K562 (cell line): ENCODE measurements at regions not wholly inside any gene's neighbourhood (a gene's known extent, or its start where the extent isn't known, plus 50 kb on each side); places are given as distances from the start of the nearest gene placed in this dataset.
A peak's percentile ranks its signal among the peaks of the same experiment; 100 is the strongest.

ENCODE experiments used
- ATAC-seq: fragments of 200-7000 bp; cut with Tn5 transposase; 3 replicates; pipeline ENCODE4 v1.9.1; 2020; ENCODE audit warnings: moderate library complexity
- BruUV-seq: library from RNA; stranded (reverse); fragments of 400-500 nt; replicated peaks from 2 replicates; lab custom pipeline; 2021; lab: Mats Ljungman, UMichigan
- CTCF ChIA-PET: fragments of 300-600 bp; formaldehyde crosslinking; extraction: SDS; loops from one replicate; lab custom pipeline; 2021; ENCODE audit warnings: low intra/inter-chr PET ratio; lab: Yijun Ruan, JAX
- POLR2A ChIA-PET: fragments of 300-600, 350-650 bp; sonication (Branson Sonifier 250); formaldehyde crosslinking; extraction: SDS; loops from one replicate; lab custom pipeline; 2021; ENCODE audit warnings: antibody characterized with exemption, inconsistent platforms; lab: Yijun Ruan, JAX
- DNase-seq, 4 experiments: peaks; one replicate each; pipeline versions ENCODE4 v3.0.0 to v3.0.0-alpha.2; 2011 to 2018; ENCODE audit warnings: low spot score in 3 of 4, mixed read lengths in 3 of 4; ENCODE audit errors: extremely low read depth in 1 of 4
- FAIRE-seq: peaks from 2 replicates; lab custom pipeline; 2011; peaks lifted over from hg19 to GRCh38; lab: Jason Lieb, UNC
- H2AFZ ChIP-seq: 2 replicates; pipeline ENCODE4 v1.6.0; 2011; ENCODE audit warnings: low read depth, low read length, control low read depth, inconsistent platforms
- H3K27ac ChIP-seq: fragments of 200-600 bp; 3 replicates; pipeline ENCODE4 v1.8.0; 2011; ENCODE audit warnings: low read depth, mild to moderate bottlenecking, control low read depth, inconsistent platforms, low read length, moderate library complexity, mixed read lengths; ENCODE audit errors: extremely low read depth
- H3K27me3 ChIP-seq, 2 experiments: fragments of 300-600 bp in 1 of 2; 2 replicates in 1 of 2; 3 replicates in 1 of 2; pipeline versions ENCODE4 v1.6.0 to v1.8.0; 2011; ENCODE audit warnings: inconsistent platforms in 2 of 2, low read length in 2 of 2, mild to moderate bottlenecking in 1 of 2, mixed read lengths in 1 of 2, moderate library complexity in 1 of 2; ENCODE audit not compliant: control insufficient read depth in 2 of 2, insufficient read depth in 2 of 2
- H3K36me3 ChIP-seq: fragments of 300-600 bp; 3 replicates; pipeline ENCODE4 v1.8.0; 2011; ENCODE audit warnings: mild to moderate bottlenecking, low read length, inconsistent platforms; ENCODE audit not compliant: control insufficient read depth, insufficient read depth
- H3K4me1 ChIP-seq, 2 experiments: fragments of 200-600 bp in 1 of 2; replicated peaks in 1 of 2; 2 replicates in 1 of 2; 3 replicates in 1 of 2; pipeline versions ENCODE4 v1.5.1 to v1.8.0; 2011; ENCODE audit warnings: inconsistent platforms in 2 of 2, low read length in 2 of 2, mild to moderate bottlenecking in 1 of 2, mixed read lengths in 1 of 2, moderate library complexity in 1 of 2; ENCODE audit not compliant: control insufficient read depth in 2 of 2, insufficient read depth in 2 of 2
- H3K4me2 ChIP-seq: 2 replicates; pipeline ENCODE4 v1.6.1; 2011; ENCODE audit warnings: low read length, control low read depth, inconsistent platforms, mixed read lengths; ENCODE audit not compliant: insufficient read depth
- H3K4me3 ChIP-seq: fragments of 200-600 bp; sonication (generic), shearing (Covaris generic); 2 replicates; pipeline ENCODE4 v1.5.1; 2016; ENCODE audit warnings: control low read depth, inconsistent platforms
- H3K79me2 ChIP-seq: fragments of 200-600 bp; 3 replicates; pipeline ENCODE4 v1.8.0; 2011; ENCODE audit warnings: low read length, inconsistent platforms; ENCODE audit not compliant: control insufficient read depth, insufficient read depth
- H3K9ac ChIP-seq, 2 experiments: 2 replicates each; pipeline versions ENCODE4 v1.6.0 to v1.6.1; 2011; ENCODE audit warnings: low read depth in 2 of 2, low read length in 2 of 2, control low read depth in 1 of 2, inconsistent platforms in 1 of 2, mild to moderate bottlenecking in 1 of 2, mixed read lengths in 1 of 2; ENCODE audit not compliant: insufficient read depth in 1 of 2
- H3K9me1 ChIP-seq: one replicate; pipeline ENCODE4 v1.6.0; 2011; ENCODE audit warnings: inconsistent platforms, mild to moderate bottlenecking, low read length, moderate library complexity; ENCODE audit not compliant: control insufficient read depth, insufficient read depth
- H3K9me3 ChIP-seq: replicated peaks from 2 replicates; pipeline ENCODE4 v1.5.1; 2011; ENCODE audit warnings: low read depth, low read length, inconsistent platforms; ENCODE audit not compliant: control insufficient read depth, insufficient read depth
- H4K20me1 ChIP-seq: replicated peaks from 2 replicates; pipeline ENCODE4 v1.6.1; 2011; ENCODE audit warnings: low read length, inconsistent platforms, mixed read lengths; ENCODE audit not compliant: control insufficient read depth, insufficient read depth
- CBFA2T3 ChIP-seq: fragments of 450-650 bp; IDR thresholded peaks from 2 replicates; pipeline ENCODE4 v1.6.1; 2017
- ELF4 ChIP-seq: fragments of 450-650 bp; formaldehyde crosslinking; IDR thresholded peaks from 2 replicates; pipeline ENCODE4 v1.4.0; 2022; ENCODE audit warnings: missing genetic modification characterization
- FIP1L1 ChIP-seq: fragments of 200-400 bp; formaldehyde crosslinking; IDR thresholded peaks from 2 replicates; pipeline ENCODE4 v1.6.1; 2018; ENCODE audit warnings: mild to moderate bottlenecking, low read depth, low read length; ENCODE audit not compliant: poor library complexity, severe bottlenecking
- GABPA ChIP-seq: fragments of 200-800 bp; sonication (Bioruptor generic); conservative IDR thresholded peaks from 2 replicates; pipeline ENCODE4 v1.6.1; 2016; ENCODE audit warnings: low read depth, missing genetic modification characterization, missing compliant biosample characterization
- GATAD2B ChIP-seq: fragments of 450-650 bp; IDR thresholded peaks from 2 replicates; pipeline ENCODE4 v1.6.1; 2017; ENCODE audit warnings: mild to moderate bottlenecking, borderline replicate concordance
- HIVEP1 ChIP-seq: fragments of 250-450 bp; sonication (Bioruptor Pico); IDR thresholded peaks from 2 replicates; pipeline ENCODE4 v1.4.0; 2020; ENCODE audit warnings: mild to moderate bottlenecking
- KHSRP ChIP-seq: fragments of 450-650 bp; IDR thresholded peaks from 2 replicates; pipeline ENCODE4 v1.6.1; 2017
- RFX7 ChIP-seq: fragments of 250-450 bp; sonication (Bioruptor Pico); IDR thresholded peaks from 2 replicates; pipeline ENCODE4 v1.5.1; 2021; ENCODE audit warnings: mild to moderate bottlenecking
- SNIP1 ChIP-seq: fragments of 450-650 bp; IDR thresholded peaks from 2 replicates; pipeline ENCODE4 v1.7.1; 2017; ENCODE audit warnings: low read depth, mild to moderate bottlenecking
- SOX6 ChIP-seq: fragments of 450-650 bp; IDR thresholded peaks from 2 replicates; pipeline ENCODE4 v1.6.1; 2014; ENCODE audit warnings: mild to moderate bottlenecking
- SPI1 ChIP-seq: IDR thresholded peaks from 2 replicates; pipeline ENCODE4 v1.6.1; 2011; ENCODE audit warnings: low read depth, low read length, control low read depth, borderline replicate concordance
- ZNF324 ChIP-seq: fragments of 250-450 bp; sonication (Bioruptor Pico); IDR thresholded peaks from 2 replicates; pipeline ENCODE4 v1.4.0; 2020; ENCODE audit warnings: mild to moderate bottlenecking
- WGBS: fragments of 100-300 bp; shearing (Covaris generic); methylation state at CpG from one replicate; pipeline ENCODE4 v1.1.6; 2016; ENCODE audit warnings: low coverage, mixed read lengths; ENCODE audit not compliant: insufficient coverage; ENCODE audit errors: missing lambda C conversion rate; 5-methylcytosine and 5-hydroxymethylcytosine counted together
- in situ Hi-C: fragments of 300-500 bp; cut with MboI; formaldehyde crosslinking; loops from 4 replicates; pipeline ENCODE4 v1.15.0; 2018; ENCODE audit warnings: inconsistent platforms, mixed read lengths
- intact Hi-C: fragments of 100-400 bp; cut with micrococcal nuclease; formaldehyde crosslinking; loops from 2 replicates; pipeline ENCODE4 v1.14.2; 2022
- TF ChIP-seq, protein P1 (sequence below): fragments of 450-650 bp; formaldehyde crosslinking; IDR thresholded peaks from 2 replicates; pipeline ENCODE4 v1.4.0; 2020; ENCODE audit warnings: mild to moderate bottlenecking, moderate library complexity

GRCh38 chr3:72579581-72580245 is 268.5 kb downstream of the SHQ1 start:
- no TSS peak for BruUV-seq
- FAIRE-seq (peak; percentile 78), ATAC-seq (peak; percentile 17; the same call in 1 of the 3 replicates), DNase-seq (peak; percentile 10 to 37 (median 16))
- whole genome bisulfite sequencing: 13% methylated on average over 9 of the region's 11 CpGs
- H3K79me2 ChIP-seq: no peaks in the 10 kb centered on the region
- in situ Hi-C loops: no loop called here
- no peaks in the 10 kb centered on the region for H3K9me1 ChIP-seq
- POLR2A ChIA-PET: interaction anchor here (0.7 kb wide), 1 partner anchor 311 kb away, joined by 3 read pairs; no protein-coding TSS in a partner anchor
- intact Hi-C loops: no loop called here
- H2AFZ ChIP-seq: peak overlapping the region; percentile 71
- H3K9ac ChIP-seq: no peak overlapping the region
- no peak overlapping the region for H3K4me3 ChIP-seq
- no peaks in the 10 kb centered on the region for H3K27me3 ChIP-seq
- H3K4me2 ChIP-seq: no peak overlapping the region
- CTCF ChIA-PET: no interaction called here
- no peaks in the 10 kb centered on the region for H4K20me1 ChIP-seq
- peaks cover 4 to 21% of the 10 kb centered on the region in 2 experiments; a peak in 3 of 5 replicates for H3K4me1 ChIP-seq
- H3K36me3 ChIP-seq: no peaks in the 10 kb centered on the region
- no peaks in the 10 kb centered on the region for H3K9me3 ChIP-seq
- no peak overlapping the region for H3K27ac ChIP-seq
- TF ChIP-seq FIP1L1 (no peak), SNIP1 (no peak), RFX7 (CRISPR knock-in tag) (no peak), GATAD2B (no peak), SPI1 (no peak), GABPA (no peak), ELF4 (no peak), HIVEP1 (CRISPR knock-in tag) (no peak), ZNF324 (no peak), KHSRP (no peak), CBFA2T3 (peak; percentile 41; the same call in 1 of the 2 replicates), SOX6 (peak; percentile 75)
- TF ChIP-seq, protein P1, sequence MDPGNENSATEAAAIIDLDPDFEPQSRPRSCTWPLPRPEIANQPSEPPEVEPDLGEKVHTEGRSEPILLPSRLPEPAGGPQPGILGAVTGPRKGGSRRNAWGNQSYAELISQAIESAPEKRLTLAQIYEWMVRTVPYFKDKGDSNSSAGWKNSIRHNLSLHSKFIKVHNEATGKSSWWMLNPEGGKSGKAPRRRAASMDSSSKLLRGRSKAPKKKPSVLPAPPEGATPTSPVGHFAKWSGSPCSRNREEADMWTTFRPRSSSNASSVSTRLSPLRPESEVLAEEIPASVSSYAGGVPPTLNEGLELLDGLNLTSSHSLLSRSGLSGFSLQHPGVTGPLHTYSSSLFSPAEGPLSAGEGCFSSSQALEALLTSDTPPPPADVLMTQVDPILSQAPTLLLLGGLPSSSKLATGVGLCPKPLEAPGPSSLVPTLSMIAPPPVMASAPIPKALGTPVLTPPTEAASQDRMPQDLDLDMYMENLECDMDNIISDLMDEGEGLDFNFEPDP (CRISPR knock-in tag): no peak
